Hematopoietic multipotent progenitor cell treated with erythropoietin and hydrocortisone succinate and interleukin-3 and kit ligand, for 15 days (in vitro differentiated cells): ENCODE measurements at regions not wholly inside any gene's neighbourhood (a gene's known extent, or its start where the extent isn't known, plus 50 kb on each side); places are given as distances from the start of the nearest gene placed in this dataset.

Source experiments
- DNase-seq: peaks from one replicate; pipeline ENCODE4 v3.0.0-alpha.2; 2015; ENCODE audit warnings: low spot score

DNA sequence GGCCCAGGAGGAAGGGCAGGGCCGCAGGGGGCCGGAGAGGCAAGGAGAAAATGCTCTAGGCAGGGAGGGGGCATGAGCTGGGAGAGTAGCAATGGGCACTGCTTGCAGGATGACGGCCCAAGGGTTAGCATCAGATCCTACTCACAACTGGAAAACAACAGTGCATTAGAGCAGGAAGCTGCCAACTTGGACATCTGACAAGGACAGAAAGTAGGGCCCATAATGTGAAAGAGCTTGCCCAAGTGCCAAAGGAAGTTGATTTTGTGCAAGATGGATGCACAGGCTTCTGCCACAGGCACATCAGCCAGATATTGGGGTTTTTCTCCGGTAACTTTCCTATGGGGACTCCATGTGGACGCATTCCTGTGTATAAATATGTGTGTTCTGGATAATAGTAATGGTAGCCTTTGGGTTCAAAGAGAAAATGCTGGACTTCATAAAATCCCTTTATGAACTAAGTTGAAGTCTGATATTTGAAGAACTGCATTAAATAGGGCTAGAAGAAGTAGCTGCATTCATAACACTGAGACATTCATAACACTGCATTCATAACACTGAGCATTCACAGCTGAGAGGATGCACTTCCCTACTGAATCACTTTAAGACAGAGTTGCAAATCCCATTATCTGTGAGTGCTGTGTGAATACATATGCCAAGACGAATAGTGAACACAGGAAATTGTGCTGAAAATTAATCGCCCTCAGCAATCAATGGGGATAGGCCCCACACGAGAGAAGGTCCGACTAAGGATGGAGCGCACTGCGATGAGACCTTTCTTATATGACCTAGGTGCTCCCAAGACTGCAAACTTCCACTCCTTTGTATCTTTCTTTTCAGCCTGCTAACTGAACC lies 235.6 kb upstream of the PRDM1 start:
- DNase-seq = no peak

DNA sequence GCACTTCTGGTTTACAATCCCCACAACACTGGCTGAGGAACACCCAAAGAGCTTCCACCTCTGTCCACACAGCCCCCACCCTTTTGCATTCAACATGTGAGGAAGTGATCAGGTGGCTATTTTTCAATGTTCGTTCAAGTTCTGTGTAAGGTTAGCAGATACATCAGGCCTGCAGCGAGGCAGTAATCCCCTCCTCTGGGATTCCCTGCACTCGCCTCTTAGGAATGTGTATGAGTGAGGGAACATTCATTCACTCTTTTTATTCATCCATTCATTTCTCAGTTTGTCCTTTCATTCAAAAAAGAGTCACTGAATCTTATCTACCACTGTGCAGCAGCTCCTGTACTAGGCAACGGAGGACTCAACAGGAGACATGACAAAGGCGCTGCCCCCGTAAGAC lies 236.4 kb upstream of the PRDM1 start:
- no peak for DNase-seq

DNA sequence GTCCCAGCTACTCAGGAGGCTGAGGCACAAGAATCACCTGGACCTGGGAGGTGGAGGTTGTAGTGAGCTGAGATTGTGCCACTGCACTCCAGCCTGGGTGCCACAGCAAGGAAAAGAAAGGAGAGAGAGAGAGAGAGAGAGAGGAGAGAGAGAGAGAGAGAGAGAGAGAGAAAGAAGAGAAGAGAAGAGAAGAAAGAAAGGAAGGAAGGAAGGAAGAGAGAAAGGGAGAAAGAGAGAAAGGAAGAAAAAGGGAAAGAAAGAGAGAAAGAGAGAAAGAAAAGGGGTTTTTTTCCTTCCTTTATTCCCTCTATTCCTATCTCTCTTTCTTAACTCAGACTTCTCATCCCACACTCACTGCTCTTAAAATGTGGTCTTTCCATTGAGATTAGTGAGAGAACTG lies 238.7 kb upstream of the PRDM1 start:
- no peak for DNase-seq

DNA sequence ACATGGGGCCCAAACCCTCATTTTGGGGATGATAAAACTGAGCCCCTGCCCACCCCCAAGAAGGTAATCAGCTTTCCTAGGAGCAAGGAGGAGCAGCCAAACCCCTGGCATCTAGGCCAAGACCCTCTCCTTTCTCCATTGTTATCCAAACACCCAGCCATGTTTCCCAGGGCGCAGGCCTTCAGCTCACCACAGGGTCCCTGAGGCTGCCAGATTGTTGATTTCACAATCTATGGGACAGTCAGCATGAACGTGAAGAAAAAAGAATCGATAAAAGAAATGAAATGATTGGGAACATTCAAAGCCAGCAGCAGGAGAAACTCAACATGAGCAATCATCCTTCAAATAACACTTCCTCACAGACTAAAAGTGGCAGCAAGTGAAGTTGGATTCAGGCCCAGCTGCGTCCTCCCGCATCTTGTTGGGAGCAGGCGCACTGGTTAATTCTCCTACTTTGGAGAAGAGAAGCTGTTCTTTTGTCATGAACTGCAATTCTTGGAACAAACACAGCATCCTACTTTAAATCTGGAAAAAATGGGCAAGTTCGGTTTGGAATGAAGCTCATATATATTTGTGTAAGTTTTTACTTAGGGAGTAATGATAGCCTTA lies 241.8 kb upstream of the PRDM1 start:
- no peak for DNase-seq

DNA sequence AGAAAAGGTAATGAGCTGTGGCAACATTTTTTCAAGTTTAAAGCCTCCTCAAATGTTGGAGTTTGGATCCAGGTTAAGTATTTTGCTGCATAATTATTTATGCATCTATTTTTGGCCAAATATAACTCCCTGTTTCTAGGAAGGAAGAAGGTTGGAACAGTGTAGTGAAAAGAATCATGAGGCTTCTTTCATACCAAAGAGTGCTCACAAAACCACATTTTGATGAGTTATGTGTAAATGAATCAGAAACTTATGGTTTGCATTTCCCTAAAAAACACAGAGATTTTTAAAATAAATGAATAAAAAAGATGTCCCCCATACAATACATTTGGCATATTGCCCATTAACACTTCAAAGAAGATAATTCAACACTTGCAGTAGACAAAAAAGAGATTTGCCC lies 246.9 kb upstream of the PRDM1 start:
- DNase-seq = no peak

DNA sequence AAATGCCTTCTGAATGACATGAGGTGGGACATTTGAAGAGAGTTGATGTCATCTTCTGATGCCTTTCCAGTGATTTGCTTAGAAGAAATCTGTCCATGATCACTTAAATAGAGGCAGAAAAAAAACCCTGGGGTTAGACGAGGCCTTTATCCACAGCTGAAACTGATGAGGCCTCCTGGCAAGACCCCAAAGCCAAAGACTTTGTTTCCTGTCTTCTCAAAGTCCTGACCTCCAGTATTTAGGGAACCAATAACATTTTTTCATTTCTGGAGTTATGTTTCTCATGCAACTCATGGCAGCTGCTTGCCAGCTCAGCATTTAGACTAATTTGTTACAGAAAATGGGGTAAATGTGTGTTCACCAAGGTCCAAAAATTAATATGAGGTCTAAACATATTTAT lies 248.0 kb upstream of the PRDM1 start:
- DNase-seq = no peak

DNA sequence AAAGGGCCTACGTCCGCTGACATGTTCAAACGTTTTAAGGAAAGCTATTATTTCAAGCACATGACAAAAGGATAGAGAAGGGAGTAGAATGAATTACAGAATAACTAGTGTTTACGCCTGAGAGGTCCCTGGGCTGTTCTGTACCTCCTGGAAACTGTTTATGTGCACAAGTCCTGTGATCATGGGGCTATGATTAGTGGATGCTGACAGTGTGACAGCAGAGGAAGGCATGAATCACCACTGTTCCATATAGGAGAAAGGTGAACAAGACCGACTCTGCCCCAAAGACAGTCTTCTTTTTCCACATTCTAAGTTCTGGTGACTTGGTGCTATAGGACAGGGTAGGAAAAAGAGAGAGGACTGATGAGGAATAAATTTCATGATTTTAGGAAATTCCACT lies 249.2 kb upstream of the PRDM1 start:
- no peak for DNase-seq

DNA sequence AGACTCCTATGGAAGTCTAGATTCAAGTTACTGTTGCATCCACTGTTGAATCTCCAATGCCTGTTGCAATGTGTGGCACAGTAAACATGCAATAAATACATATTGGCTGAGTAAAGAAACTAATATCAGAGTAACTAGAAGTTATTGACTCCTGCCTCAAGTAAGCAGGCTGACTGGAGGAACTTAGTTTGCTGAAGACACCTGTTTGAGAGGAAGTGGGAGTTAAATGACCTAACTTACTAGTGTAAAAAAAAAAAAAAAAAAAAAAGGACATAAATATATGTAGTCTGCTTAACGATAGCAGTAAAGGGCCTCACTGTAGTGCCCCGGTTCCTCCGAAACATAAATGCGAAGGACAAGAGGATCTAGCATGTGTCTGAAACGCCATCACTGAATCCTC lies 249.8 kb upstream of the PRDM1 start:
- DNase-seq = no peak

DNA sequence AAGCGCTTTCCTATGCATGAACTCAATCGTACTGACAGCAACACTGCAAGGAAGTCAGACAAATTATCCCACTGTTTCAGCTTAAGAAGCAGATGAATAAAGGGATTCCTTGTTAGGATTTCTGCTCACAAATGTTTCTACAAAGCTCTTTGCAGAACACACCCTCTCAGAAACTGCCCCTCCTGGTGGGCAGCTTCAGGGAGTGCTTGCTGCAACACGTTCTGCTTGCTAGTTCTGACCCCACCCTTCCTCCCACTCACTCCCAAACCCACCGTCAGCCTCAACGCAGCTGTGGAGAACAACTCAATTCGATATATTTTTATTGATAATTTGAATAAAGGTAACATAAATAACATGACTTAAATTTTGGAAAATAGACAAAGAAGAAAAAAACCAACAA lies 250.8 kb upstream of the PRDM1 start:
- DNase-seq = no peak

DNA sequence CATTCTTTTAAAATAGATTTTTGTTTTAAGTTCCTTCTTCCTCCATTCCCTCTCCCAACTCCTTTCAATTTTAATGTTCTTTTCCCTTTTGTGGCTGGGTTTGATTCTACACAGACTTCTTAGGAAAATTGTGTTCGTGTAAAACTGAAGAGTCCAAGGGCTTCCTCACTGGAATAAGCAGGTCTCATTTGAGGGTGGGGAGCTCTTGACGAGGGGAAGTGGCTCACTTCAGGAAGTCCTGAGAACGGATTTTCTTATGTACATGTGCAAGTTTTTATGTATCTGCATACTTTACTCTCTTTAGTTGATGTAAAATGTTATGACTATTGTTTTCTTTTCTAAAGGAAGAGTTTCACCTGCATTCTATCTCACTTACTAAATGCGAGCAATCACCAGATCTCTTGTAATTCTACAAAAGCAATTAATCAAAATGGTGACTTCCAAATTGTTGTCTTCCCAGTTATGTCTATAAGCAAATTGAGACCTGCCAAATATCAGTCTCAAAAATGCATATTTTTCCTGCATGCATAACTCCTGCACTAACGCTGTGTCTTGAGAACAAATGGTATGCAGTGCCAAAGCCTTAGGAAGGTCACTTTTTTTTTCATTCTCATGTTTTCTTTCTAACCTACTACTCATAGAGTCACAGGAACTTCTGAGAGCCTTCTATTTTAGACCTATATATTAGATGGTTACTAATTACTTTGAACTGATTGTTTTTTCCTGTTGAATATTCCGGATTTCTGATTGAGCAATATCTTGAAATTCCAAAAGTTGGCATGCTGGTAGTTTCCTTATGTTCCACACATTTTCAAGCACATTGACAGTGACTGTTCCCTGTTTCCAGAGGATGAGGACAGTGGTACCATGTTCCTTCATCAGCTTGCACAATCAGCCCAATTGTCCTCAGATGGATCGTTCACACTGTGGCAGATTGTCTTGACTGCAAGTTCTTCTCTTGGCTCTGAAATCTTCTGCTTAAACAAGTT lies 251.9 kb upstream of the PRDM1 start:
- DNase-seq = no peak

DNA sequence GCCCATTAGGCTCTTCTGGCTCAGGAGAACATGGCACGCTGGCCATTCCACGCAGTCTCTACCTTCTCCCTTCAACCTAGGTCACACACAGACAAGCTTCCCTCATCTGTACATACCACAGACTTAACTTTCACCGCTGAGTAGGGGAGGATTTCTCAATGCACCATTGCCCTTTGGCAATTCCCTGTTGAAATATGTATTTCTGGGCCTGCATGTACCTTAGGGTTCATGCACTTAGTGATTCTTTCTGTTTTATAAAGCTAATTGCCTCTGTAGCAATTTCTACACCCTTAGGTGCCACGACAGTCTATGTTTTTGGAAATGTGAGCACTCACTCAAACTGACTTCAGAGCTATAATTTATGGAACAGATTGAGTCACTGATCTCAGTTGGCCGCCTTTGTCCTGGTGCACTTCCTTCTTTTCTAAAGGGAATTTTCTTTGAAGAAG lies 253.8 kb upstream of the PRDM1 start:
- DNase-seq = no peak

DNA sequence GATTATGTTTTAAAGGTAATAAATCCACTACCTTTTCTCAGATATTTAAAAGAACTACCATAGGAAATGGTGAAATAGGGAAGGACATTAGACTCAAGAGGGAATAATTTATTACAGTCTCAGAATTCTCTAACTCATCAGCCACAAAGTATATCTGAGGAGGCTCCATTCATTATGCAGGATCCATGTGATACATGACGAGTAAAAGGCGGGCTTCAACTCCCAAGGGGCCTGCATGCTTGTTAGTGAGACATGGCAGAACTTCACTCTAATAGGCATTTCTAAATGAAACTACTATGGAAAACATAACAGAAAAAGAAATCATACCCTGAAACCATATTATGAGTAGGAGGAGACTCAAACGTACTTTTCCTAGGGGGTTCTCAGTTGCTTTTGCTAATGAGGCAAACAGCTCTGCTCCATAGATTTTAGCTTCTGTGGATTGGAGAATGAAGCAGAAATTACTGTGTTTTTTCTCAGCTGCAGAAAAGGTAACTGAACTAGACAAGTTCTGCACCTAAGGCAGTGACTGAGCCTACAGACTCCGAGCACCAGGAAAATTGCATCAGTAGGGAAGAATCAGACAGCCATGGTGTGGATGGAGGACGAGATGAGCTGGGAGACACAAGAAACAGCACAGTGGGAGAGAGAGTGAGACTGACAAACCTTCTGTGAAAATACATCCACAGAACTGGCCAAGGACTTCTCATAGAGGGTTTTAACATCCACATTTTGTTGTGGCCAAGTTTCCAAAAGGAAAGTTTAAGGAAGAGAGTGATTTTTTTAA lies 254.6 kb upstream of the PRDM1 start:
- DNase-seq = no peak

DNA sequence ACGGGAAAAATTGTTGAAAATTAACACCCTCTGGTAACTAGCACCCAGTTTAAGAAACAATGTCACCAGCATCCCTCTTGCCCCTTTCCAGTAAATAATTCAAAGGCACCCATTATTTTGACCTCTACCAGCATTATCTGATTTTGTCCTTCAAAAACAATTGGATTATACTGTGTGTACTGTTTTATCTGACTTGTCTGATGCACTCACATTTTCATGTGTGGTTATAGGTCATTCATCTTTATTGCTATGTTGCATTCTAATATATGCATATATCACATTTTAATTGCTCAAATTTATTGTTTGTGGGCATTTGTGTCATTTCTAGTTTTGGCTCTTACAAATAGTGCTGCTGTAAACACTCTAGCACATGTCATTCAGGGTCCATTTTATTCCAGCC lies 260.9 kb upstream of the PRDM1 start:
- no peak for DNase-seq

DNA sequence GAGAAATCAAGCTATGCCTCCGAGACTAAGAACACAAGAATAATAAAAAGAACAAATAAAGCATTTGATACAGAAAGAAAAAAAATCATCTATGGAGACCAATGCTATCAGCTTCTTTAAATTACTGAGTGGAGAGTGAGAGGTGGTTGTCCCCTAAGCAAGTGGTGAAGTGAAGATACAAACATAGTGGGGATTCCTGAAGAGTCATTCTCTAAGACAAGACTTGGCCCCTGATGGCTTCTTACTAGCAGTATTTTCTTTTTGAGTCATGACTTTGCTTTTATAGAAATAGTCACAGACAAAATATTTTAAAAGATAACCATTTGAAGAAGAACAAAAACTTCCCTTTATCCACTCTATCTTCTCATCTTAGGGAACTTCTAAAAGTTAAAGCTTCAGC lies 261.4 kb upstream of the PRDM1 start:
- no peak for DNase-seq

DNA sequence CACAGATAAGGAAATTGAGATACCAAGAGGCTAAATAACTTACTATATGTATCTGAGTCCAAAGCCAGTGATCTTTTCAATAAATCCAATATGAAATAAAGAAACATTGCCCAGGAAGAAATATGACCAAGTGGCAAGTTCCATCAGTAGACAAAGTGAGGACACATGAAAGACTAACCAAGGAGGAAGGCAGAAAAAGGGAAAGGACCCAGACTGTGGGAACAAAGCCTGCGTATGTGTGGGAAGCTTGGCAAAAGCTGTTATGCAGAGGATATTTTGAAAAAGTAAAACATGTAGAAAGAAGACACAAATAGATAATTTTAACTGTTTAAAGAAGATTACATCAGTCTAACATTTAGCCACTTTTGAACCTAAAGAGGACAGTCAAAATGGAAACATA lies 264.4 kb upstream of the PRDM1 start:
- DNase-seq = no peak

DNA sequence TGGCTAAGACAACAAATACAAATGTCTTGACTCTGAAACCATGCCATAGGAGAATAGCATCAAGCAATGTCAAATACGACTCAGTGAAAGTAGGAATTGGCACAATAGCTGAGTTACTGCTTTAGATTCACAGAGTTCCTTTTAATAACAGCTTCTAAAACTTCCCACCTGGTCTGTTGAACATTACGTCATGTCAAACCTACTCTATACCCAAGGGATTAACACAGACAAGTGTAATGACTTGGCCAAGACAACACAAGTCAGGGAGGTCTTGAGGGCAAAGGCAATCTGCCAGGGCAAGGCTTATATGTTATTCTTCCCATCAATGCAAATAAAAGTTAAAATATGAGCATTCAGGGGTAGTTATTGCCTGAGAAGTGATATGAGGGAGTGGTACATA lies 265.1 kb upstream of the PRDM1 start:
- DNase-seq = no peak

DNA sequence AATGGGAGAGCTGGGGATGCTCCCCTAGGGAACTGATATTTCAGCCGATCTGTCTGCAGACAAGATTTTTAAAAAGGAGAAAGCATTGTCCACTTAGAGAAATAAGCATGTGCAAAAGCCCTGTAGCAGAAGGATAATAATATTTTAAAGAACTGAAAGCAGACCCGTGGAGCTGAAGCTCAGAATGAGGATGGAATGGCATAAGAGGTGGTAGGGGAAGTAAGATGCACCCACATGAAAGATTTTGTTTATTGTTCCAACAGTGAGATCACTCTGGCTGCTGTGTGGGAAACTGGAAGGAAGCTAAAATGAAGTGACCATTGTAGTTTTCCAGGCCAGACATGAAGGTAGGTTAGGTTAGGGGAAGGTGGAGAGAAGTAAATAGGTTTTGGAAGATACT lies 266.4 kb upstream of the PRDM1 start:
- no peak for DNase-seq

DNA sequence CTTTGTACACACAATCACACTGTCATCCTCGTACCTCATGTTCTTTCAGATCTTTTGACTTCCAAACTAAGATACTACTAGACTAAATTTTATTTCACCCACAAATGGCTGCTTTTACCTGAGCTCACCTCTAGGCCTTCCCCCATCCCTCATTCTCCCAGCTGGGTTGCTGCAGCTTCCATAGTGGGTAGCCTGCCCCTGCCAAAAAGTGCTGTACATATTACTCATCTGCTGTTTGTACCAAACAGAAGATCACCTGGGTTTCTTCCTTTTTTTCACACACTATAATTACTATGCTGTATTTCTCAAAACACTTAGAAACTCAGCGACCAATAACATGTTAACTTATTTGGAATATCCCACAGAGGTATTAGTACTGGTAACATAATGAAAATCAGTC lies 267.6 kb upstream of the PRDM1 start:
- no peak for DNase-seq

DNA sequence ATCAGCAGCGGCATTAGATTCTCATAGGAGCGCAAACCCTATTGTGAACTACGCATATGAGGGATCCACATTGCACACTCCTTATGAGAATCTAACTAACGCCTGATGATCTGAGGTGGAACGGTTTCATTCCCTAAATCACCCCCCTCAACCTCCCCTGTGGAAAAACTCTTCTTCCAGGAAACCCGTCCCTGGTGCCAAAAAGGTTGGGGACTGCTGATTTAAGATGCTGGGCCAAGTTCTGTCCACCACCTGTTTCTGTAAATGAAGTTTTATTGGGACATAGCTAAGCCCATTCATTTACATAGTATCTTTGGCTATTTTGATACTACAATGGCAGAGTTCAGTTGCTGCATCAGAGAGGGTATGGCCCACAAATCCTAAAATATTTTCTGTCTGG lies 268.2 kb upstream of the PRDM1 start:
- no peak for DNase-seq

DNA sequence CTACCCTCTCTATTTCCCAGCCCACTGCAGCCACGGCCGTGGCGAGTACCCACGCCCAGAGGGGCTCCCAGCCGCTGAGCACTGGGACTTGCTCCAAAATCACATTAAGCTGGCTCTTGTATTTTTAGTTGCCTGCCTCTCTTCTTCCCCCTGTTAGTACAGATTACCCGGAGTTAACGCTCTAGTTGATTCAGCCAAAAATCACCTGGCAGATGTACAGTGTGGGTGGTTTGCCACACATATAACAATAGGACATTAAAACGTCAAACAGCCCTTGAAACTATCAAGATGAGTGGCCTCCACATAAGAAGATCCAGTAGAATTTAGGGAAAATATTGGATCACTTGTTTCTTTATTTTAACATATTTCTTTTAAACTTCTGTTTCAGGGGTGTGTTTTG lies 268.8 kb upstream of the PRDM1 start:
- no peak for DNase-seq

DNA sequence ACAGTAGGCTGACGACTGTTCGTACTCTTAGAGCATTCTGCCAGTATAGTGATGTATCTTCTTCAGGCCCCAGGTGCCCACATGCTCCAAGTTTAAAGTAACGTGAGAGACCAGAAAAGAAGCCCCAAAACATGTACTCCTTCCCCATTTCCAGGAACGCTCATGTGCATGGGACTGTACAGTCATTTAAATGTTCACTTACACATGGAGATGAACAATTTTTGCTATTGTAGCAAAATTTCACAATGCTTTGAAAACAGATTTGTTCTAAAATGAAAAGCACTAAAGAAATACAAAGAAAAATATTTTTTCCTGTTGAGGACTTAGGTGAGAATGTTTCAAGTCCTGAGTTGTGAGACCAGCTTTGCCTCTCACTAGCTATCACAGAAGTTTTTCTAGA lies 269.3 kb upstream of the PRDM1 start:
- DNase-seq = no peak
